ENCODE measurements at regions not wholly inside any gene's neighbourhood (a gene's known extent, or its start where the extent isn't known, plus 50 kb on each side); places are given as distances from the start of the nearest gene placed in this dataset.
"Not testable (repeated sequence)": the region's sequence is repeated elsewhere in the genome, so short reads cannot be mapped to it uniquely, and the experiment has no call there.

DNA sequence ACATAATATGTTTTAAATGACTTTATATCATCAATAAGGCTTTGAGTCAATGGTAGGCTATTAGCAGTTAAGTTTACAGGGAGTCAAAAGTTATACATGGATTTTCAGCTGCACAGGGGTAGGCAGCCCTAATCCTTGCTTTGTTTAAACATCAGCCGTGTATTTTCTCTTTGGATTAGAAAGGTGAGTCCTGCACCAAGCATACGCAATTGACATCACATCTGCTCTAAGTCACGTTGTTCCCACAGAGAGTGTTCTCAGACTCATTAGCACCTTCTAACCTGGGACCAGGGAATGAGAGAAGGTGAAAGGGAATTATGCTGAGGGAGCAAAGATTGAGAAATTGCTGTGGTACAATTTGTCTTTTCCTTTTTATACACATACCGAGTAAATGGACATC is 148.6 kb upstream of the ZNF804B start:
- DNase-seq, result no peak

DNA sequence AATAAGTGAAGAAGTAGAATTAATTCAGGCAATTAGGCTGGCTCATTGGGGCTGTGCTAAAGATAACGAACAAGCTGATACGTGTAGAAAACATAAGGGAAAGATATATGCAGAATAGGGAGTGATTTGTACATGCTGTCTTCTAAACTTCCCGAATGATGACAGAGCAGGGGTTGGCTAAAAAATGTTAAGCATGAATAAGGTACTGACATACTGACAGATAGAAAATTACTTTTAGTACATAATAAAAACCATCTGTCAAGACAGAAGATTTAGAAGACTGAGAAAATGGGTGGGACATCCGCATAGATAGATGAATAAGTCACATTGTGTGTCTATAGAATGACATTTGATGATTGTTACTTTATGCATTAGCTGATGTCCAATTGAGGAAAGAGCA is 158.8 kb upstream of the ZNF804B start:
- no peak for DNase-seq

DNA sequence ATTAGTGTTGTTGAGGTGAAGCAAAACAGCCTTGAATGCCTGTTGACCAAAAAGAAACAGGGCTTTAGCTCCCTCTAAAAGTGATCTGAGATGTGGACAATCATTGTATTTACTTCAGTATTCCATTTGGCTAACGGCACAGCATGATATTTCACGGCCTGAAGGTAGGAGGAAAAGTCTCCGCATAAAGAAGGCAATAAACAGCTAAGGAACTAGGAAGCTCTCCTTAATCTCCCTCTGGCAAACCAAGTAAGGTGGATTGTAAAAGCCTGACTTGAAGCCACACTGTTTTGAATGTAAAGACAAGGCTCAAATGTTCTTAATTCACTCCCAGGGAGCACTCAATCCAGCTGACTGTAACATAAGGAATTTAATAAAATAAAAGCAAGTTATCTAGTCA is 160.0 kb upstream of the ZNF804B start:
- no peak for DNase-seq

DNA sequence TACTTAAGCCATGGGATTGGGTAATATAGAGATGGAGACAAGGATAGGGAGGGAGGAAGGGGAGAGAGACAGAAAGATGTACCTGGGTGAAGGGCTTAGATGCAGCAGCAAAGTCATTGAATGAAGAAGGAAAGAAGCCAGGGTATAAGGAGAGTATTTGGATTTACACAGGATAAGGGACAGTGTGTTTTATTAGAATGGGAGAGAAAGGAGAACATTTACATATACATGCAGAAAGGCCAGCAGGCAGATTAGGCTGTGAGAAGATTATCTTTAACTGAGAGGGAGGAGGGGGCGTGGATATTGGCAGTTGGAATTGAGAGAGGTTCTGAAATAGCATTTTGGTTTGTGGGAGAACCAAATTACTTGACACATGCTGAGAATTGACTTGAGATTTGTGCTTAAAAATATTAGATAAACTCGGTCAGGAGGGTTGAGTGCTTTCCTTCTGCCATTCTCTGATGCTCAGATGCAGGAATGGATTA is 161.5 kb upstream of the ZNF804B start:
- no peak for DNase-seq

DNA sequence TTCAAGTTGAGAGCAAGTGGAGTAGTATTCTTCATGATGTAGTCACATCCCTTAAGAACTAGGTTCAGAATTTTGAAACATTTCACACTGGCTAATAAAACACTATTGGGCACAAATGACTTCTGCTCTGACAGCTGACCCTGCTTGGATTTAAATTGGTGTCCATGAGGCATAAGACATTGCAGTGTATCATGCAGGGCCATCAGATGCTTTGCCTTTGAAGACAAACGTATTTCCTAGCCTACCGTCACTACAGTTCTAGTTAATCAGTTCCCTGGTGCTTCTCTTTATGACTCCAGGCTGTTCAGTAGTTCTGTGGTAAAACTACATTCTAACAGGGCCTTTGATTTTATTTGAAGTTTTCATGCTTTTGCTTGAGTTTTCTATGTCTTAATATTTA is 168.5 kb upstream of the ZNF804B start:
- DNase-seq, result no peak

DNA sequence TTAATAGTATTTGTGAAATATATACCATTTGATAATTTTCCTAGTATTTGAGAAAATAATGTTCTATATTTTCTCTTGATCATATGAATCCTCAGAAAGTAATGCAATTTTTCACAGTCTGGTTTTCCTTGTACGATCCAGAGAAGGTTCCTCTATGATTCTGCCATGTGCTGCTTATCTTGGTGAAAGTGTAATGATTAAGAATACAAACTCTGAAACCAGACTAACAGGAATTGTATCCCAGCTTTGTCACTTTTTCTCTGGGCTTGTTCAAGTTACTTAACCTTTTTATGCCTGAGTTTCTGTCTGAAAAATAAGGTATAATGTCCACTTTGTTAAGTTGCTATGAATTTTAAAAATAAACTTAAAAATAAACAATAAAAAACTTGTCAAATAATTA is 169.6 kb upstream of the ZNF804B start:
- no peak for DNase-seq

DNA sequence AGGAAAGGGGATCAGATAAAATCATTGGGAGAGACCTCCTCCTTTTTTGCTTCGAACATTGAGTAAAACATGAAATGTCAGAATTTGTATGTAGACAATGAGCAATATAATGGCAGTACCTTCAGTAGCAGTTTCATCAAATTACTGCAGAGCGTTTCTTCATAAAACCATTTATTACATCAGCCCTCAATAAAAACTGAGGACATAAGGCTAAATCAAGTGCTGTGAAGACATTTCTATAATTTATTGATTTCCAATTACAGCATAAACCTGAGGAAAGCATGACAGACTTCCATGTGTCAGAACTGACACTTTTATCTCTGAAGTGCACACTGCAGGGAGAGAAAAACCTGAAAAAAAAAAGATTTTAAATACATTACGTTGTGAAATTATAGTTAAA is 172.6 kb upstream of the ZNF804B start:
- DNase-seq, result no peak

DNA sequence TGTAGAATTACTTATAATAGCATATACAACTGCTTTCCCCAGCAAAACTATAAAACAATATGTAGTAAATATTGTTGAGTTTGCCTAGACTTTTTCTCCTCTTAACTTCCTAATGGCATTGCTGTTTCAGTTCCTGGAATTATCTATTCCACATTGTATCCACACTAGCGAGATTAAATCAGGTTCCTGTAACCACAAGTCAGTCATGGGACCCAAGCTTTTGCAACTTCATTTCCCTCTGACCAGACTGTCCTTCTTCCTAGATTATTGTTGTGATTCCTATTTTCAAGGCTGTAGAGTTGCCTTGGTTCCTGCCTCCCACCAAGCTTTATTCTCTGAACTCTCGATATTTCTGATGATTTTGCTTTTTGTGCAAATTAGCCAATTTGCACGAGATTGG is 173.3 kb upstream of the ZNF804B start:
- no peak for DNase-seq

DNA sequence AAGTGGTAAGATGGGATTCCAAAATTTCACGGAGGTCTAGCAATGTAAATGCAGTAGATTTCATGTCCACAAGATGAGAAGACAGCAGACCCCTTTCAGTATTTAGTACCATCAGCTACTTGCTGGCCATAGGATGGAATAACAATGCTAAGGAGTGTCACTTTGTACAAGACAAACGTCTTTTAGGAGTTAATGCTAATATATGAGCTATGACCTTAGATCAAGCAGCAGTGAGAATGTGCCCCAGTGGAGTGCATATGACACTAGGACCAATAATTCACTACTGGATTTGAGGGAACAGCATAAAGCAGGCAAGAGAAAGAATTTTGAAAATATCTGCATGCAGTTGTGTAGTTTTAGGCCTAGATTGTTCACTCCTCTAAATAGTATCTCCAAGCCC is 182.8 kb upstream of the ZNF804B start:
- no peak for DNase-seq

DNA sequence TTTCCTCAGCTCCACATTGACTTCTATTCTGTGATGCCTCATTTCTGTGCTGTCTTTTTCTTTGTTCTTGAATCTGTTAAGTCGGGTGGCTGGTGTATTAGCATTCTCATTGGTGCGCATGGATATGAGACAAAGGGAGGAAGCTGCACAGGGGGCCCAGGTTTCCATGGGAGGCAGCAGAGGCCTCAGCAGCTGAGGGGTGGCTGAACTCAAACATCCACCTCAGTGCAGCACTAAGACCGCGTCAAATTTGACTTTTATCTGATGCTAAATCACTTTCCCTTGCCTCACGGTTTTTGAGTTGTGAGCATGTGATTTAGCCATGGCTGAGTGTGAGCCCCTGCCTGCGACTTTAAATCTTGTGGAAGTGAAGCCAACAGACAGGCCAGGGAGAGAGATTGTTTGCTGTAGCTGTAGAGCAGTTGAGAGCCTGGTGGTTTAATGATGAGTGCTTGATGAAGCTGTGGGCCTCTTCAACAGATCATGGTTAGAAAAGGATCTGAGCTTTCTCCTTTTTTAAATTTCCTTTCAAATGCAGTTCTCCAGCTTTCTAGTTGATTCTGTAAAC is 193.3 kb upstream of the ZNF804B start:
- no peak for DNase-seq

DNA sequence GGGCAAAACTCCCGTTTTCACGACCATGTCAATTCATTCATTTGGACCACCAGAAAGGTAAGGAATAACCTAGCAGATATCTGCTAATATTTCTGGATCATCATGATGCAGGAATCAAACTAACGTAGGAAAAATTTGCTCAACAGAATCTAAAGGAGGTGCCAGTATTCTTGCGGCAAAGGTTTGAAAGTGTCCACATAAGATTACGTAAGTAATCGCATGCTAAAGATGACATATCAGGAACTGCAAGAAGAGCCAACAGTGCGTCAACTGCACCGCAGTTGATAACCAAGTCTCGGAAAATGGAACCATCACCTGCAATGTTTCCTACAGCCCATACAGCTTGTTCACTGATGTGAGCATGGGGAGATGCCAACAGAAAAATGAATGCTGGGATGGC is 194.1 kb upstream of the ZNF804B start:
- no peak for DNase-seq

DNA sequence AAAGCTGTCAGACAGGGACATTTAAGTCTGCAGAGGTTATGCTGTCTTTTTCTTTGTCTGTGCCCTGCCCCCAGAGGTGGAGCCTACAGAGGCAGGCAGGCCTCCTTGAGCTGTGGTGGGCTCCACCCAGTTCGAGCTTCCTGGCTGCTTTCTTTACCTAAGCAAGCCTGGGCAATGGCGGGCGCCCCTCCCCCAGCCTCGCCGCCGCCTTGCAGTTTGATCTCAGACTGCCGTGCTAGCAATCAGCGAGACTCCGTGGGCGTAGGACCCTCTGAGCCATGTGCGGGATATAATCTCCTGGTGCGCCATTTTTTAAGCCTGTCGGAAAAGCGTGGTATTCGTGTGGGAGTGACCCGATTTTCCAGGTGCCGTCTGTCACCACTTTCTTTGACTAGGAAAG is 203.1 kb upstream of the ZNF804B start:
- DNase-seq, result not testable (repeated sequence)

DNA sequence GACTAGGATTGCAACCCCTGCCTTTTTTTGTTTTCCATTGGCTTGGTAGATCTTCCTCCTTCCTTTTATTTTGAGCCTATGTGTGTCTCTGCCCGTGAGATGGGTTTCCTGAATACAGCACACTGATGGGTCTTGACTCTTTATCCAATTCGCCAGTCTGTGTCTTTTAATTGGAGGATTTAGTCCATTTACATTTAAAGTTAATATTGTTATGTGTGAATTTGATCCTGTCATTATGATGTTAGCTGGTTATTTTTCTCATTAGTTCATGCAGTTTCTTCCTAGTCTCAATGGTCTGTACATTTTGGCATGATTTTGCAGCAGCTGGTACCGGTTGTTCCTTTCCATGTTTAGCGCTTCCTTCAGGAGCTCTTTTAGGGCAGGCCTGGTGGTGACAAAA is 204.7 kb upstream of the ZNF804B start:
- DNase-seq, result not testable (repeated sequence)

DNA sequence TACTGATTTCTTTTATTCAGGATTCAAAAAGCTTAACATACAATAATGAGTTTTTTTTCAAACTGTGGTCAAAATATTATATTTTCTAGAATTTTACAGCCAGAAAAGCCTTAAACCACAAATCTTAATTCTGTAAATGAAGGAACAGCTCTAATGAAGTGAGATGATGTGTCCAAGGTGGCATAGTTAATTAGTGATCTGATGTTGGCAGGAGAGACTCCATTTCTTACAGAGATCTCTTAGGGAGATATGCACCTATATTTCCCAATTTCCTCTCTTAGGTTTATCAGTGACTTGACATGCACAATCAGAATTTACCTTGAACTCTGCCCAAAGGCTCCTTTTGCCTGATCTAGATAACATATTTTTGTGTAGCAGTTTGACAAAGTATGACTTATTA is 211.1 kb upstream of the ZNF804B start:
- DNase-seq, result no peak

DNA sequence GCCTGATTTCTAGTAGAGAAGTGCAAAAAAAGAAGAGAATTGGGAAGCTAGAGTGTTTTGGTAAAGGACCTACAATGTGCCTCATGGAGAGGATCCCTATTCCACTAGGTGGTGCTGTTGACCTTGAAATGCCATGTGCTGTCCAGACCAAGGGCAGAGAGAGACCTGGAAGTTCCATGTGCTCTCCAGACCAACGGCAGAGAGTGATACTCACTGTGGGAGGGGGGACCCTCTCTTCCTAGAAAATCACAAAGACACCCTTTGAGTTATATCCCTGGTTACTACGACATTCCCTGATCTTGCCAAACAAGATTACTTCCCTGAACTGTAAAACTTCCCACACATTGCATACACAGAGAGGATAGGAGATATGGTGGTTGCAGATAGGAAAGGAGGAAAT is 212.7 kb upstream of the ZNF804B start:
- peak; percentile 3 for DNase-seq

DNA sequence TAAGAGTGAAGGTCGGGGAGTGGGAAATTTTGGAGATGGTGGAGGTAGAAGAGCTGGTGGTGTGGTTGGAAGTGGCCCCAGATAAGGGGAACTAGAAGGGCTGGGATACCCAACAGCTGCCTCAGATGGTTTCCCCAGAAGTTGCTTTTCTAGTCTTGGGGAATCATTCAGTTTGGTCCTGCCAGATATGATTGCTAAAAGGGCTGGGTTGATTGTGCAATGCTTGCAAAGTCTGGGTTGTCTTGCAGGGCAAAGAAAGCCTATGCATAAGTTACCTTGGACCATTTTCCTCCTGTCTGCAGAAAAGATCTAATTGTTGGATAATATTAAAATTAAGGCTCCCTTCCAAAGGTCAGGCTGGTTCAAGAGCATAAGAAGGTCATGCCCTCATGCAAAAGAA is 213.8 kb upstream of the ZNF804B start:
- DNase-seq, result no peak

DNA sequence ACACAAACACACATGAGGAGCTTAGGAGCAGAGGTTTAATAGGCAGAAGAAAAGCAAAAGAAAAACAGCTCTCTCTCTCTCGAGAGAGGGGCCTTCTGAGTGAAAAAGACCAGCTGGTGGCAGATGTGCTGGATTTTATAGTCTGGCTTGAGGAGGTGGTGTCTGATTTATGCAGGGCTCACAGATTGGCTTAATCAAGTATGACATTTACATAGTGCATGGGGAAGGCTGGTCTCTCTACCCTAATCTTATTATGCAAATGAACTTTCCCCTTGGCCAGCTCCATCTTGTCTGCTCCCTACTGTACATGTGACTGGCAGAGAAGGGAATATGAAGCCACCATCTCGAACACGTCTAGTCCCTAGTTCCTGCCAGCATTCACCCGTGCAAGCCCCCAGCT is 219.5 kb upstream of the ZNF804B start:
- no peak for DNase-seq

DNA sequence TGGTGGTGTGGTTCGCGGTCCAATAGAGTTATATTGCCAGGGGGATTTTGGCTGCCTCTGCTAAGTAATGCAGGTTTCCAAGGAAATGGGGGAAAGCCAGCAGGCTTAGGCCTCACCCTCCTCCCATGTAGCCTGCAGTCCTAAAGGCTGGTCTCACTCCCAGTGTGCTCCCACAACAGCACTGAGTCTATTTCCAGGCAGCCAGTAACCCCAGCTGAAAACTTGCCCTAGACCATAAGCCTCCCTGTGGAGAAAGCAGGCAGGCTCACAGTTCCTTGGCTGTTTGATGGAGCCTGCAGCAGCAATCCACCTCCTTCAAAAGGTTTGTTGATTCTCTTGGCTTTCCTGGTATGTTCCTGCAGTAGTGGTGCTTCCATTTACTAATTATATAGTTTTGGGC is 220.0 kb upstream of the ZNF804B start:
- no peak for DNase-seq

DNA sequence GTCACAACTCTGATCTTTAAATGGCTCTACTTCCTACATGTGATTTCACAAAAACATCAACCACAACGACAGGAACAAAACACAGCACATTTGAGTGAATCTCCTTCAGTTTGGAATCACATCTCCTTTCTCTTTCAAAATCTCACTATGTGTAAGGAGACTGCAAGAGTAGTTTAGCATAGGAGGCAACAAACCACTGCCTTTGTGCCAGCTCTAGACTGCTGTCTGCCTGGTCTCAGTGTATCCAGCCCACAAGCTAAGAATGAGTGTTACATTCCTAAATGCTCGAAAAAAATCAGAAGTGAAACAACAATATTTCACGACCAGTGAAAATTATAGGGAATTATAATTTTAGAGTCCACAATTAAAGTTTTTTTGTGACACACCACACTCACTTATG is 217.0 kb upstream of the STEAP4 start:
- no peak for DNase-seq

DNA sequence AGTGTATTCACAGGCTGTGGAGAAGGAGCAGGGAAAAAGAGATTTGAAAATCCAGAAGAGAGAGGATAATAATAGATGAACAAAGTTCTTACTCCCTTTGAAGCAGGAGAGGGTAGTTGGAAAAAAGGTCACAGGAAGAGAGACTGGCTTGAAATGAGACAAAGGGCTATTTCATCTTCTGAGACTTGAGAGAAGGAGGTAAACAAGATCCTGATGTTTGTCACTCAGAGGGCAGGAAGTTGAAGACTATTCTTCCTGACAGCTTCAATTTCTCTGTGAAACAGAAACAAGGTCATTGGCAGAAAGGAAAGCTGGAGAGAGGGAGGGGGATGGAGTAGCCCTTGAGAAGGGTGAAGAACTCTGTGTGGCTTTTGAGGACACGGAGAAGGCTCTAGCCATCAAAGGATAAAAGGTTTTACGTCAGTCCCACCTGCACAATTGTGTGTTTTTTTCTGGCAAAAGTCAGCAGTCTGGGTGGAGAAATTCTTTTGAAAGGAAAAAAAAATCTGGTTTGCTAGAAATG is 216.1 kb upstream of the STEAP4 start:
- DNase-seq, result no peak

DNA sequence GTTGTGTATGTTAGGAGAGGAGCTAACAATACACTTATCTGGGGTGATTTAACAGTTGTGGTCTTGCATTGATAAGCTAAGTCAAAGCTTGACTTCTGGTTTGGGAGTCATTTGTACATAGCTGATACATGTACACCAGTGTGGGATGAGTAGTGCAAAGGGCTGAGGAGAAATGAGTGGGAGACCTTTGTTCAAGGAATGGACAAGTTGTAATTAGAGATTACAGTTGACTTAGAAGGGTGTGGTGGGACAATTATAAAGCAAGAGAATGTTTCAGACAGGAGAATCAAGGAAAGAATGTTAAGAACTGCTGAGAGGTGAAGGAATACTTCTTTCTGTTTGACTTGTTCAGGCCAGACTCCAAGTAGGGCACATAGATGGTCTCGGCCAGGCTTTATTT is 209.7 kb upstream of the STEAP4 start:
- DNase-seq, result no peak

DNA sequence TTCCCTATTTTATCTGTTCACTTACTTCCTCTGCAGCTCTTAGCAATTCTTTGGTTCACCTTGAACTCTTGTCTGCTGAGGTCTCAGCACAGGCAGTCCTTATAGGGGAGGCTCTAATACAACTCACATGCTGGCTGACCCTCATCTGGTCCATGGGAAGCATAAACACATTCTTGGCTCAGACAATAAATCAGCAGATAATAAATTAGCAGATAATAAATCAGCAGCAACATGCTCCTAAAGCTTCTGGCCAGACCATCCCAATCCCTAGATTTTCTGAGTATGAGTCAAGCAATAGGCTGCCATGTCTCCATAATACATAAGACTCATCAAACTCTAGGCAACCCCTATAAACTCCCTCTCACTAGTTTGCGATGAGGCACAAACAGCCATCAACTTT is 208.6 kb upstream of the STEAP4 start:
- DNase-seq, result no peak

DNA sequence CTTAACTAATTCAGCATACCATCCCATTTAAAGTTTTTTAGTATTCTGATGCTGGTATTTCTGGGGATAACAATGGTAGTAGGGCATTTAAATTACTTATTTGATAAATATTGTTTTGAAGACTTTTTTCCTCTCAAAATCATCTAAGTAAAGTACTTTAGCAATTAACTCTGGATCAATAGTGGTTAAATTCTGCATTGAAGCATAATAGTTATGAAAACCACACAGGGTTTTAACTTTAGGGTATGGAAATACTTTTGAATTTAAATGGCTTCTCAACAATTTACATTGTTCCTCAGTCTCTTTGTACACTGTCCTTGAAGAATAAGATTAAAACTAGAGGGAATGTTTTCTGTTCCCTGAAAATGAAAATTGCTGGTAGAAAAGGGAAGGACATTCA is 202.6 kb upstream of the STEAP4 start:
- no peak for DNase-seq

DNA sequence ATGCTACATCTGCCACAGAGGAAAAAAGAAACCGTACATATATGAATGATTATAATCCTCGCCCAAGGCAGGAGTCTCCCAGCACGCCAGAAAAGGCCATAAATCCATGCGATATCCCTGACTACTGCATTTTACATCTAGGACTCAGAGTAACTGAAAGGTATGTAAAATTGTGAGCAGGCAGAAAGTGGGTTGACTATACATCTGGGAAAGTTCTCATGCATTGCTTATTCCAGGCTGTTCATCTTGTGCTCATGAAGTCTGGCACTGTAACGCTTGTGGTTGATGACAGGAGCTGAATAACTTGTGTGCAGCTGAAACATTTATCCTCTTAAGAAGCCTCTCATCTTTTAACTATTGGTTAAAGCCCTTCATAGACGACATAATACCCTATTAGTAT is 193.4 kb upstream of the STEAP4 start:
- no peak for DNase-seq

DNA sequence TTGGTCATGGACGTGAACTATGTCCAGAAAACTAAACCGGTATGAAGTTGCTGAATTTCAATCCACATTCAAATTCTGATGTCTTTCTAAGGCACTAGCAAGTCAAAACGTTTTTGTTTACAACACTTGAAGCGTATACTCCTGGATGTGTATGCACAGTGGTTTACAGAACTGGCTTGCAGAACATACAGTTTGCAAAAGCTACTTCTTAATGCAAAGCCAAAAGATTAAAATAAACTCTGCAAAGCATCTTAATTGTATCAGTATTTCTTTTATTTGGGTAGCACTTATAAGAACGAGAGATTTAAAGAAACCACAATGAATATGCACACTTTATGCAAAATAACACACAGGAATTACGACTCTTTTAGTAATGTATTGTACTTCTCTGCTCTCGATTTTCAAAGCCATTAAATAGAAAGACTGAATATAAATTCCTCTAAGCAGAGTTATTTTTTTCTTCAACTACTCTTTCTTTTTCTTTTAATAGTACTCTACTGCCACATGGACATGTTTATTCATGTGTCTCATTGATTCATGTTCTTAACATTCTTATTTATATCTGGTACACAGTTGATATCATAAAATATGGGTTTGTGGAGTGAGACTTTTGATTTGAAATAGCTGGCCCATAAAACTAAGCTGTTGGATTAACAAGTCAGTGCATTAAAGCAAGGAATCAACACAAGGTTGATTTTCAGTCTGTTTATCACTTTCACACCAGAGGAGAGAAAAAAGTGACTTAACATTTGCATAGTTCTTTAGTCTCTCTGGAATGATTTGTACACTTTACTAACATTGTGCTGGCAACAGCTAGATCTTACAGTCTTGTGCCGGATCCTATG is 189.4 kb upstream of the STEAP4 start:
- no peak for DNase-seq

All from kidney glomerular epithelial cell (primary cell).